Superior temporal gyrus (tissue), 1 donor: ENCODE measurements at regions not wholly inside any gene's neighbourhood (a gene's known extent, or its start where the extent isn't known, plus 50 kb on each side); places are given as distances from the start of the nearest gene placed in this dataset.

Source experiments
- DNase-seq: peaks from one replicate; pipeline ENCODE4 v3.0.0-alpha.2; 2016; ENCODE audit errors: extremely low spot score

- DNase-seq: no peak
These were observed 249.6 kb downstream of the BAMBI start for GRCh38 chr10:28926932-28927331.

- no peak for DNase-seq
These were observed 251.2 kb downstream of the BAMBI start for GRCh38 chr10:28928484-28928883.

GRCh38 chr10:28929942-28930341, 252.6 kb downstream of the BAMBI start:
- DNase-seq: no peak

- peak; percentile 14 for DNase-seq
These were observed 253.5 kb downstream of the BAMBI start for GRCh38 chr10:28930514-28931495.

- no peak for DNase-seq
These were observed 257.7 kb downstream of the BAMBI start for GRCh38 chr10:28935061-28935460.

- DNase-seq: no peak
These were observed 260.6 kb downstream of the BAMBI start for GRCh38 chr10:28937959-28938358.

- DNase-seq: no peak
These were observed 261.4 kb downstream of the BAMBI start for GRCh38 chr10:28938745-28939144.

- no peak for DNase-seq
These were observed 262.2 kb downstream of the BAMBI start for GRCh38 chr10:28939281-28940157.

GRCh38 chr10:28940158-28940888, 263.0 kb downstream of the BAMBI start:
- no peak for DNase-seq

GRCh38 chr10:28942012-28942411, 264.7 kb downstream of the BAMBI start:
- DNase-seq: no peak

- DNase-seq: no peak
These were observed 268.6 kb downstream of the BAMBI start for GRCh38 chr10:28945959-28946358.

GRCh38 chr10:28946479-28946878, 269.2 kb downstream of the BAMBI start:
- DNase-seq: no peak

- no peak for DNase-seq
These were observed 269.9 kb downstream of the BAMBI start for GRCh38 chr10:28947171-28947570.

GRCh38 chr10:28948046-28948445, 270.7 kb downstream of the BAMBI start:
- no peak for DNase-seq

GRCh38 chr10:28949005-28950004, 272.0 kb downstream of the BAMBI start:
- no peak for DNase-seq

GRCh38 chr10:28951484-28951883, 274.2 kb downstream of the BAMBI start:
- DNase-seq: no peak

- no peak for DNase-seq
These were observed 275.2 kb downstream of the BAMBI start for GRCh38 chr10:28952523-28952922.

- DNase-seq: no peak
These were observed 276.9 kb downstream of the BAMBI start for GRCh38 chr10:28954211-28954610.

- DNase-seq: no peak
These were observed 281.1 kb downstream of the BAMBI start for GRCh38 chr10:28958468-28958867.

- DNase-seq: no peak
These were observed 282.7 kb downstream of the BAMBI start for GRCh38 chr10:28959850-28960501.
